PC-3 (cell line): ENCODE measurements at regions not wholly inside any gene's neighbourhood (a gene's known extent, or its start where the extent isn't known, plus 50 kb on each side); places are given as distances from the start of the nearest gene placed in this dataset.

Experiments used
- EZH2 ChIP-seq: fragments of 300-600 bp; sonication (generic); IDR thresholded peaks from one replicate; pipeline ENCODE4 v1.6.1; 2017; ENCODE audit warnings: antibody characterized with exemption, mild to moderate bottlenecking, low read length; ENCODE audit not compliant: unreplicated experiment
- TF ChIP-seq, protein P1 (sequence below): fragments of 300-600 bp; sonication (generic); conservative IDR thresholded peaks from 2 replicates; pipeline ENCODE4 v1.5.1; 2017; ENCODE audit warnings: antibody characterized with exemption, low read depth, mild to moderate bottlenecking, low read length

DNA sequence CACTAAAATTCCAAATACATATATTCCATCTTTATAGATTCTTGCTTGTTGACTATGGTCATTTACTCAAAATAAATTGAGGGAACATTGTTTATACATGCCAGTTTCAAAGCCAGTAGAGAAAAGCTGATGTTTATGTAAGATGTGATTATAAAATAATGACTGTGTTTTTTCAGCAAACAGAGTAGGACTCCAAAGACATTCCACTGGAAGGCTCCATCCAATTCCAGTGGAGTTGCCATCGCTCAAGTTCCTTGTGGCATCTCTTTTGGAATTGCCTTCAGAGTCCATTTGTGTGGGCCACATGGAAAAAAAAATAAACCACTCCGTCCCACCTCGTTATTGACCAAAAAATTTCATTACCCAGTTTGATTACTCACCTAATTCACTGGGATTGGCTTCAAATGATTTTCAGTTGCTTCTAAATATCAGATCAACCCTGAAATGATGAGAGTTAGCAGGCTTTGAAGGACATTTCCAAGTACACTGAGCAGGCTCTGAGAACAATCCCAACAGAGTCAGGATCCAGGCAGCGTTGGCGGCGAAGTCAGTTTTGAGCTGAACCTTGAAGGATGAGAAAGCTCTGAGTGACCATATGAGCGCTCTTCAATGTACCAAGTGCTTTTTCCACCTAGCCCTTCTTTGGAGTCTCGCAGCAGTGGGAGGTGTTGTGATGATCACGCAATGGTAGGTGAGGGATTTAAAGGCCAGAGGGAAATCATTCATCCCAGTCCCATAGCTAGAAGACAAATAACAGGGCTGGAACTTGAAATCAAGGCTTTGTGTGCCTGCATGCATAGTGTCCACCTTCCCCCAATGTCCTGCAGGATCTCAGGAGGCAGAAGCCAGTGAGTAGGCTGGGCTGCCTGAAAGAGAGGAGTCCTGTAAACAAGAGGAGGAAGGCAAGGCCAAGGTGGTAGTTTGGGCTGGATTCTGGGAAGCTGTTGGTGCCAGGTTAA lies 281.7 kb downstream of the CDC5L start:
- TF ChIP-seq, protein P1, sequence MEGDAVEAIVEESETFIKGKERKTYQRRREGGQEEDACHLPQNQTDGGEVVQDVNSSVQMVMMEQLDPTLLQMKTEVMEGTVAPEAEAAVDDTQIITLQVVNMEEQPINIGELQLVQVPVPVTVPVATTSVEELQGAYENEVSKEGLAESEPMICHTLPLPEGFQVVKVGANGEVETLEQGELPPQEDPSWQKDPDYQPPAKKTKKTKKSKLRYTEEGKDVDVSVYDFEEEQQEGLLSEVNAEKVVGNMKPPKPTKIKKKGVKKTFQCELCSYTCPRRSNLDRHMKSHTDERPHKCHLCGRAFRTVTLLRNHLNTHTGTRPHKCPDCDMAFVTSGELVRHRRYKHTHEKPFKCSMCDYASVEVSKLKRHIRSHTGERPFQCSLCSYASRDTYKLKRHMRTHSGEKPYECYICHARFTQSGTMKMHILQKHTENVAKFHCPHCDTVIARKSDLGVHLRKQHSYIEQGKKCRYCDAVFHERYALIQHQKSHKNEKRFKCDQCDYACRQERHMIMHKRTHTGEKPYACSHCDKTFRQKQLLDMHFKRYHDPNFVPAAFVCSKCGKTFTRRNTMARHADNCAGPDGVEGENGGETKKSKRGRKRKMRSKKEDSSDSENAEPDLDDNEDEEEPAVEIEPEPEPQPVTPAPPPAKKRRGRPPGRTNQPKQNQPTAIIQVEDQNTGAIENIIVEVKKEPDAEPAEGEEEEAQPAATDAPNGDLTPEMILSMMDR: no peak
- TF ChIP-seq EZH2: no peak
